Loucy (cell line): ENCODE measurements at regions not wholly inside any gene's neighbourhood (a gene's known extent, or its start where the extent isn't known, plus 50 kb on each side); places are given as distances from the start of the nearest gene placed in this dataset.

ENCODE experiments used
- H2AFZ ChIP-seq: fragments of 200-600 bp; sonication (generic); 2 replicates; pipeline ENCODE4 v1.6.0; 2016; ENCODE audit warnings: antibody characterized with exemption, mild to moderate bottlenecking, low read length, moderate library complexity
- H3F3A ChIP-seq: fragments of 200-600 bp; 2 replicates; pipeline ENCODE4 v1.6.0; 2016; ENCODE audit warnings: antibody characterized with exemption, low read depth, mild to moderate bottlenecking
- H3K27me3 ChIP-seq: fragments of 200-600 bp; sonication (generic); 2 replicates; pipeline ENCODE4 v1.6.1; 2014; ENCODE audit warnings: low read length, mild to moderate bottlenecking; ENCODE audit not compliant: insufficient read depth, poor library complexity, severe bottlenecking
- H3K36me3 ChIP-seq: fragments of 200-600 bp; sonication (generic); 2 replicates; pipeline ENCODE4 v1.6.1; 2016; ENCODE audit warnings: low read length; ENCODE audit not compliant: insufficient read depth
- H3K4me1 ChIP-seq: fragments of 200-600 bp; sonication (generic); 2 replicates; pipeline ENCODE4 v1.5.1; 2014; ENCODE audit warnings: low read length, mild to moderate bottlenecking; ENCODE audit not compliant: insufficient read depth, poor library complexity, severe bottlenecking
- H3K4me2 ChIP-seq: fragments of 200-600 bp; sonication (generic); 2 replicates; pipeline ENCODE4 v1.6.0; 2014; ENCODE audit warnings: antibody characterized with exemption, low read length, low read depth, mild to moderate bottlenecking; ENCODE audit not compliant: poor library complexity, severe bottlenecking
- H3K4me3 ChIP-seq: fragments of 200-600 bp; sonication (generic); 2 replicates; pipeline ENCODE4 v1.5.1; 2014; ENCODE audit warnings: low read length, mild to moderate bottlenecking, mixed read lengths; ENCODE audit not compliant: poor library complexity, severe bottlenecking
- H3K79me2 ChIP-seq: fragments of 200-600 bp; sonication (generic); 2 replicates; pipeline ENCODE4 v1.6.1; 2014; ENCODE audit warnings: low read length; ENCODE audit not compliant: insufficient read depth
- H3K9ac ChIP-seq: fragments of 200-600 bp; sonication (generic); 2 replicates; pipeline ENCODE4 v1.6.0; 2014; ENCODE audit warnings: mild to moderate bottlenecking, low read depth, low read length, moderate library complexity; ENCODE audit not compliant: poor library complexity, severe bottlenecking
- H3K9me2 ChIP-seq: fragments of 200-600 bp; sonication (generic); replicated peaks from 2 replicates; pipeline ENCODE4 v1.6.1; 2016; ENCODE audit warnings: low read depth, low read length, mixed read lengths
- H3K9me3 ChIP-seq: fragments of 200-600 bp; sonication (generic); 2 replicates; pipeline ENCODE4 v1.6.1; 2014; ENCODE audit warnings: mild to moderate bottlenecking, antibody characterized with exemption, low read length, low read depth; ENCODE audit not compliant: insufficient read depth
- H4K20me1 ChIP-seq: fragments of 200-600 bp; sonication (generic); 2 replicates; pipeline ENCODE4 v1.6.0; 2014; ENCODE audit warnings: antibody characterized with exemption, low read length, mild to moderate bottlenecking; ENCODE audit not compliant: insufficient read depth, poor library complexity, severe bottlenecking
- CTCF ChIP-seq: fragments of 200-600 bp; sonication (generic); conservative IDR thresholded peaks from 2 replicates; pipeline ENCODE4 v1.5.1; 2014; ENCODE audit warnings: mild to moderate bottlenecking, antibody characterized with exemption, low read length
- EZH2phosphoT487 ChIP-seq: fragments of 200-600 bp; IDR thresholded peaks from 2 replicates; pipeline ENCODE4 v1.6.1; 2018; ENCODE audit warnings: antibody characterized with exemption, mild to moderate bottlenecking, moderate library complexity, borderline replicate concordance

GRCh38 chr14:101289911-101290310 lies 271.4 kb upstream of the DIO3 start:
- H3K4me2 ChIP-seq, result no peak overlapping the region
- H3K4me3 ChIP-seq, result no peak overlapping the region
- H2AFZ ChIP-seq, result no peak overlapping the region
- H4K20me1 ChIP-seq, result no peaks in the 10 kb centered on the region
- no peaks in the 10 kb centered on the region for H3F3A ChIP-seq
- H3K27me3 ChIP-seq, result no peaks in the 10 kb centered on the region
- H3K9me2 ChIP-seq, result no peaks in the 10 kb centered on the region
- no peaks in the 10 kb centered on the region for H3K4me1 ChIP-seq
- H3K9me3 ChIP-seq, result no peaks in the 10 kb centered on the region
- no peak overlapping the region for H3K9ac ChIP-seq
- no peaks in the 10 kb centered on the region for H3K79me2 ChIP-seq
- no peaks in the 10 kb centered on the region for H3K36me3 ChIP-seq
- TF ChIP-seq EZH2phosphoT487 (no peak), CTCF (no peak)

- TF ChIP-seq EZH2phosphoT487, result no peak
- TF ChIP-seq CTCF, result no peak
- no peaks in the 10 kb centered on the region for H4K20me1 ChIP-seq
- no peak overlapping the region for H3K9ac ChIP-seq
- no peak overlapping the region for H3K4me2 ChIP-seq
- no peaks in the 10 kb centered on the region for H3K79me2 ChIP-seq
- no peaks in the 10 kb centered on the region for H3F3A ChIP-seq
- no peaks in the 10 kb centered on the region for H3K9me3 ChIP-seq
- no peaks in the 10 kb centered on the region for H3K36me3 ChIP-seq
- no peaks in the 10 kb centered on the region for H3K4me1 ChIP-seq
- no peak overlapping the region for H2AFZ ChIP-seq
- H3K4me3 ChIP-seq, result no peak overlapping the region
- no peaks in the 10 kb centered on the region for H3K9me2 ChIP-seq
- no peaks in the 10 kb centered on the region for H3K27me3 ChIP-seq
Measured at GRCh38 chr14:101290611-101291010, 270.7 kb upstream of the DIO3 start.

- Histone ChIP-seq H3K79me2 (no peaks in the 10 kb centered on the region), H3K4me2 (no peak overlapping the region), H3K9ac (no peak overlapping the region), H4K20me1 (no peaks in the 10 kb centered on the region), H3K36me3 (no peaks in the 10 kb centered on the region), H3K4me1 (no peaks in the 10 kb centered on the region), H2AFZ (no peak overlapping the region), H3K9me2 (no peaks in the 10 kb centered on the region), H3F3A (no peaks in the 10 kb centered on the region), H3K9me3 (0 out of 2 replicates have a peak, but pooled peaks cover under 1% of the 10 kb centered on the region), H3K27me3 (no peaks in the 10 kb centered on the region), H3K4me3 (no peak overlapping the region)
- no peak for TF ChIP-seq CTCF
- no peak for TF ChIP-seq EZH2phosphoT487
Measured at GRCh38 chr14:101291390-101291789, 269.9 kb upstream of the DIO3 start.
